NCI-H510A (cell line): ENCODE measurements at regions not wholly inside any gene's neighbourhood (a gene's known extent, or its start where the extent isn't known, plus 50 kb on each side); places are given as distances from the start of the nearest gene placed in this dataset.
A peak's percentile ranks its signal among the peaks of the same experiment; 100 is the strongest.

Experiments
- DNase-seq: peaks from one replicate; lab custom pipeline; 2025; lab: John Stamatoyannopoulos, UW

DNA sequence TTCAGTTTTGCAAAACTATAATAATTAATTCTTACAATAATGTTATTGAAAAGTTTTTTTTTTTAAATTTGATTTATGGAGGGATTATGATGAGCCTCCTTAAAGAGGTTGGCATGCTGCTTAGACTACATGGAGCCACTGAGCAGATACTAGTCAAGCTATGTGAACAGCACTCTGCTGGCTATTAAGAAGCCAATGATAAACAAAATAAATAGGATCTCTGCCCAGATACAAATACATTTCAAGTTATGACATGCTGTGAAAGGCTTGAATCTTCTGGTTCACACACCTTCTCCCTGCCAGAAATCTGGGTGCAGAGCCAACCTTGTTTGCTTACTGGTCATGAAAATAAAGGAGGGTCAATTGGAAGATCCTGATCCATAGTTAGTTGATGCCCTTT lies 107.4 kb upstream of the NAV3 start:
- no peak for DNase-seq

DNA sequence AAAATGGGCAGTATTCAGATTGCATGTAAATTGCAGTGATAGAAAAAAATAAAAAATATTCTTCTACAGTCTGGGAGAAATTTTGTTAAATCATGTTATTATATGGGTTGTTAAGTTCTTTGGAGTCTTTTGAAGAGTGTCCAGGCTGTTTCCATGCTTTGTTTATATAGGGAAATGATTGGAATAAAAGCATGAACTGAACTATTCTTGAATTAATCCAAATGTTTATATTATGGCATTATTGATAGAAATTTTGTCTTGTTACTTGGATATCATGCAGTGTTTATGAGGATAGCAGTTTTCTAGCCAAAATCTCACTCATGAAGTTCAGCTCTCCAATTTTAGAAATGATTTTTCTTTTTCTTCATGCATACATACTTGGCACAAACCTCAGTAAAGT lies 108.2 kb upstream of the NAV3 start:
- DNase-seq, result no peak

DNA sequence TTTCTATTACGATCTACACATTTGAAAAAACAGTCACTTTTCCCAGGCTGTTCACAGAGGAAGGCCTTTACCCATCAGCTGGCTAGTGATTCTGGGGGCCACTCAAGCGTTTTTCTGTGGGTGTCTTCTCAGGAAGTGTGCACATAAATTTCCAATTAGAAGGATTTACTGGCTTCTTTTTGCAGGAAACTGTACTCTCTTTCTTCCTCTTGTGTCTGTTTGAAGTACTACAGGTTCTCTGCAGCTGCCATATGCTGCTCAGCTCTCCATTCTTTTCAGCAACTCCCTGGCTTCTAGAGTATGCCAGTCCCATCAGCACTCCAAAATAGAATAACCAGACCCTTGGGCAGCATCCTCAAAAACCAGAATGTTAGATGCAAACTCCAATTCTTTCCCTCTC lies 110.4 kb upstream of the NAV3 start:
- DNase-seq, result no peak

DNA sequence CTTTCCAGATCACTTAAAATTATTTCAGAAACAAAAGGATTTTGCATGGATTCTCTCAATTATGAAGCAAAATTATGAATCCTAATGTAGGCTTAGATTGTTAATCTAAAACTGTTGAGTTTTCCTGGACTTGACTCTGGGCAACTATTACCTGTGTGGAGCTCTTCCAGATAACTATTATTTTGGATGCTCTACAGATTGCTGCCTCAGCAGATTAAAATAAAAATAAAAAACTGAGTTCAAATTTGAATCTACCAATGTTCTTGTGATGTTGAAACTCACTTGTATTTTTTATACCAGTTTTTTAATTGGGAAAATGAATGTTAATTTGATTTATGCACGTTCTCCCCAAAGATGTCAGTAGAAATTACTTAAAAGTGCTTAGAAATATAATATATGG lies 120.5 kb upstream of the NAV3 start:
- DNase-seq, result no peak

DNA sequence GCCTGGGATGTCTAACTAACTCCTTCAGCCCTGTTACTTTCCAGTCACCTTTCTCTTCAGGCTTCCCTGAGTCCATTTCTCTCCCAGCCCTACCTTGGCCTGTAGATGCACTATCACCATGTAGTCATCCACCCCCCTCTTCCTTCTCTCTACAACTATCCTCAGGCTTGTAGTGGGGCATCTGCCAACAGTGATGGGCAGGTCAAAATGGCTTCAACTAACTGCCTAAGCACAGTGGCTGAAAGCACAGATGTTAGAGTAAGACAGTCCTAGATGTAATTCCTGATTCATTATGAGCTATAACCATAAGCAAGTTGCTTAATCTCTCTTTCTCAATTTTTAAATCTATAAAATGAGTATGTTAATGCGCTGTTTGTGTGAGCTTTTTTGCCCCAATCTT lies 133.6 kb upstream of the NAV3 start:
- DNase-seq, result no peak

DNA sequence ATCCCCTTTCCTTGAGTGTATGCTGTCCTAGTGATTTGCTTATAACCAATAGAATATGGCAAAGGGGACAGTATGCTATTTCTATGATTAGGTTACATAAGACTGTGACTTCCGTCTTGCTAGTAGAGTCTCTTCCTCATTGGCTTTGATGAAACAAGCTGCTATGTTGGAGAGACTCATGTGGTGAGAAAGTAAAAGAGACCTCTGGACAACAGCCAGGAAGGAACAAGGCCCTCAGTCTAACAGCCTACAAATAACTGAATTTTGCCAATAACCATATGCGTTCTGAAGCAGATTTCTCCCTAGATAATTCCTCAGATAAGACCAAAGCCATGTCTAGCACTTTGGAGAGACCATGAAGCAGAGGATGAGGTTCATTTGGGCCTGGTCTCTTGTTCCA lies 134.5 kb upstream of the NAV3 start:
- no peak for DNase-seq

DNA sequence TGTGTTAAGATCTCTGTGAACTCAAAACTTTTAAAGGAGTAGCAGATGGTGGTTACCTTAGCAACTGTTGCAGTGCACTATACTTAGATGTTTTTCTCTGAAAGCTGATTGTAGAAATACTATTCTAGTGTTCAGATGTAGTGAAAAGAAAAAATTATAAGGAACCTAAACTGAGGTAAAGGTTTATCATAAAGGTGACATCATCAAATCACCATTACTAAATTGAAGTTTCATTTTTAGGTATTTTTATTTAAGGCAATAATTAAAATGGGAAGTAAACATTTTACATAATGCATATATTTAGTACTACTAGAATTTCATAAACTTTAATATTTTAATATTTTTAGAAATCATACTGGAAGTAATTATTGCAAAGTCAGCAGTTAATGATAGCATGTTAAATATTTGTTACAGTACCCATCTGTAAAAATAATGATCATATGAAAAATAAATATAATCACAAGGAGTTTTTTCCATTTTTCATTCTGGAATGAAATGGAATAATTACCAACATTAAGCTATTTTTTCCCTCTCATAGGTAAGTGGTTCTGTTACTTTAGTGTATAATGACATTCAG lies 141.1 kb upstream of the NAV3 start:
- no peak for DNase-seq

DNA sequence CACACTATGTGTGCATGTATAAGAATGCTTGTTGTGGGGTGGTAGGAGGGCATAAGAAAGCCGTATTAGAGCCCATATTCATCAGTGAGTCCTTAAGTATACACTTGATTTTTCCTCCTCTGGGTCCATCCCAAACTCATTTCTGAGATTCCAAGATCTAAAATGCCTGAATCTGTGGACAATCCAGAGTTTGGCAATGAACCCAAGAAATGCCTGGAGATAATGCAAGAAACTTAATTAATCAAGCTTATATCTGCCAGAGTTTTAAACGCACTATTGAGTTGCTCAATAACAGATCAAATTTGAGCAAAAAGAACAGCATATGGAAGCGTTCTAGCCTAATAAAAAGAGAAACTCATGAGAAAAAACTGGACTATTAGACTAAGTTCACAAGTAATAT lies 143.4 kb upstream of the NAV3 start:
- no peak for DNase-seq

DNA sequence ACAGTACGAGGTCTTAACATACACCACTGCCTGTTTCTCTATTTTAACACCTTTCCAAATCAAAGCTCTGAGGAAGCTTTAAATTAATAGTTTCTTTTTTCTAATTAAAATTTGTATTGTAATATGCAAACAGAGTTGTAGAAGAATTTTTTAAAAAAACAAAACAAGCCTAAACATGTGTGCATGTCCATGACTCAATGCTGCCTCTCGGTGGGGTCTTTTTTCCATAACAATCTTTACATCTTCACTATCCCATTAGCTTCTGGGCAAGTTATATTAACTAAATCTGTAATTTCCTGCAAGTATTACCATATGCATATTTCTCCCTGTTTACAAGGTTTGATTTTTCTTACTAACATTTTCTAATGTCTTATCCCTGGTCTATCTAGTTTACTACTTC lies 143.9 kb upstream of the NAV3 start:
- DNase-seq, result no peak

DNA sequence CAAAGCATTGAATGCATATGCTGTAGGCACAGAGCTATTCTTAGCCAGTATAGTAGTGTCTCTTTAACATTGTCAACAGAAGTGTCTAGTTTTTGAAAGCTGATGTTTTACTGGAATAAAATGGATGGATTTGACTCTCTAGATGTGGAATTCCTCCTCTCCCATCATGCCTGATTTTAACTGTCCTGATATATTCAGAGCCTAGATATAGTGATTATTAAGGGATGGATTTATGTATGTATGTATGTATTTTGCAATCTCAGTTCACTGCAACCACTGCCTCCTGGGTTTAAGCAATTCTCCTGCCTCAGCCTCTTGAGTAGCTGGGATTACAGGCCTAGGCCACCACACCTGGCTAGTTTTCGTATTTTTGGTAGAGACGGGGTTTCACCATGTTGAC lies 144.8 kb upstream of the NAV3 start:
- DNase-seq, result no peak

DNA sequence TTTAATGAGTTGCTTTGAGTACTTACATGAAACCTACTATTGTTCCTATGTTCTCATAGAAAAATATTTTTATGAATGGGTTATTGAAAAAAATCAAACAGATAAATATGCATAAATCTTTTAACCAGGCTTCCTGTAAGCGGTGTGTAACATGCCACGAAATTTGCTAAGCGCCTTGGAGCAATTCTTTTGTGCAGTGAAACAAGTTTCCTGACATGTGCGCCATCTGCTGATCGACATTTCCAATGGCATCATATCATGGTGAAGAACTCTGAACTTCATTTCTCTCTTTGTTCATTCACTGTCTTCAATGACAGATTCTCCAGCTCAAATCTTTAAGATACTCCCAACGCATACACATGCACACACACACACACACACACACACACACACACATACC lies 145.6 kb upstream of the NAV3 start:
- DNase-seq, result peak; percentile 37

DNA sequence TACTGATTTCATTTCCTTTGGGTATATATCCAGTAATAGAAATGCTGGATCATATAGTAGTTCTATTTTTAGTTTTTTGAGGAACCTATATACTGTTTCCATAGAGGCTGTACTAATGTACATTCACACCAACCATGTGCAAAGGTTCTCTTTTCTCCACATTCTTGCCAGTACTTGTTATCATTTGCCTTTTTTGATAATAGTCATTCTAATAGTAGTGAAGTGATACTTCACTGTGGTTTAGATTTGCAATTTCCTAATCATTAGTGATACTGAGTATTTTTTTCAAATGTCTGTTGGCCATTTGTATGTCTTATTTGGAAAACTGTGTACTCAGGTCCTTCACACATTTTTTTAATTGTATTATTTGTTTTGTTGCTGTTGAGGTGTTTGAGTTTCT lies 148.2 kb upstream of the NAV3 start:
- no peak for DNase-seq

DNA sequence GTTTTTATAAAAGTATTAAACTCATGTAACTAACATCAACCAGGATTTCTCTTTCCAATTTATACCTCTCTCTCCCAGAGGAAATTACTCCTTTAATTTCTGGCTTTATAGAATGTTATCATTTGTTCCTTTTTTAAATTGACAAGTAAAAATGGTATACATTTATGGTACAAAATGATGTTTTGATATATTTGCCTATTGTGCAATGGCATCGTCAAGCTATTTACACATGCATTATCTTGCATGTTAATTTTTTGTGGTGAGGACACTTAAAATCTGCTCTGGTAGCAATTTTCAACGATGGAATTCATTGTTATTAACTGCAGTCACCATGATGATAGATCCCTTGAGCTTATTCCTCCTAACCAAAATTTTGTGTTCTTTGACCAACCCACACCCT lies 149.0 kb upstream of the NAV3 start:
- no peak for DNase-seq

DNA sequence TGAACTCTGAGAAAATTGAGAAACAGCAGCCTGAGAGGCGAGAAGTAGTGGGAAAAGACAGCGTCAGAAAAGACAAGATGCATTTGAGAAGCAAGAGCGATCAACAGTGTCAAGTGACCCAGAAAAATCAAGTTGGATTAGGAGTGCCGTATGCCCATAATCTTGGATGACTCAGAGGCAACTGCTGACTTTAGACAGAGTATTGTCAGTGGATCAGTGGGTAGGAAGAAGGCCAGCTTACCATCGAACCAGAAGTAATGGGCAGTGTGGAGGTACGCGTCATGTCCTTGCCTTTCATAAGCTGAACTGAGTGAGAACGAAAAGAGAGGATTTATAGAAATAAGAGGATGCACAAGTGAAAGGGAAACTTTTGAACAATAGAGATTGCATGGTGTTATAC lies 151.0 kb upstream of the NAV3 start:
- no peak for DNase-seq

DNA sequence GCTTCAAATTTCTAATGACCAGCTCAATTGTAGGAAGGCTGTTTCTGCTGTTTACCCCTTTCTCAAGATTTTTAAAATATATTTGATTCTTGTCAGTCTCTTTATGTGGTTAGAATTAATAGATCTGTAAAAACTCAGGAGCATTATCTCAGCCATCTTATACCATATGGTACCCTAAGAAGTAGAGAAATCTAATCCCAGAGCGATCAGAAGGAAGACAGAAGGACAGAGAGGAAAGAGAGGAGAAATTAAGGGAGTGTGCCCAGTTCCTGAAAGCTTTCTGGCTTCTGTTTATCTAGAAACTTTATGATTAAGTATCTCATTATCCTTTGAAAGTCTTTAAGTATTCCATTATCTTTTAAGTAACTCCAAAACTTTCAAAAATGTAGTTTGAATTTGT lies 152.1 kb upstream of the NAV3 start:
- no peak for DNase-seq

DNA sequence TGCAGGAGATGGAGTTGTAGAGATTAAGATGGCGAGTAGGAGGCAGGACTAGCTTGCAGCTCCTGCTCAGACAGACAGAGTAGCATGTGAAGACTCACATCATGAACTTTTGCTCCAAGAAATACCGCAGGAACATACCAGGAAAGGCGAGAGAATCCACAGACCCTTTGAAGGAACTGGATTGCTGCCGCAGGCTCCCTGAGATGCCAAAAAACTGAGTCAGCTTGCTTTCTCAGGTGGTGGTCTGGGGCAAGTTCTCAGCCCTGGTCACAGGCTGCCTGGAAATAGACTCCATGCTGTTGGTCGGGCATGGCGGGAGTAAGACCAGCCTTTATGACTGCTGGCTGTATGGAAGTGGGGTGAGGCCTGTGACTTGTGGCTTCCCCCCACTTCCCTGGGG lies 163.6 kb upstream of the NAV3 start:
- DNase-seq, result no peak

DNA sequence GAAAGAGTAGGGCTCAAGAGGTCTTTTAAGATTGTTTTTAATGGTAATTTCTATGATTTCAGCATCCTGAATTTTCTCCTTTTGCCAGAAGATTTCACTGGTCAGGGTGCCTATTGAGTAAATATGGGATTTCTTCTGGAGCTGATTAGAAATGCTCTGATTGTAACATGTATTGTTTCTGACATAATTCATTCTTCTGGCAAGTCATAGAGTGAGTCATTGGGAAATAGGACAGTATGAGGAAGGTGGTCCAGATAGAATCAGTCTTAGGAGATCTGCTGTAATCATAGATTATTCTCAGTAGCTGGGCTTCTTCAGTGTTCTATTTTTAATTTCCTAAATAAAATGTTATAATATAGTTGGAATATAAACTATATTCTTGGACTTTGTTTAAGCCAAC lies 182.0 kb upstream of the NAV3 start:
- DNase-seq, result no peak

DNA sequence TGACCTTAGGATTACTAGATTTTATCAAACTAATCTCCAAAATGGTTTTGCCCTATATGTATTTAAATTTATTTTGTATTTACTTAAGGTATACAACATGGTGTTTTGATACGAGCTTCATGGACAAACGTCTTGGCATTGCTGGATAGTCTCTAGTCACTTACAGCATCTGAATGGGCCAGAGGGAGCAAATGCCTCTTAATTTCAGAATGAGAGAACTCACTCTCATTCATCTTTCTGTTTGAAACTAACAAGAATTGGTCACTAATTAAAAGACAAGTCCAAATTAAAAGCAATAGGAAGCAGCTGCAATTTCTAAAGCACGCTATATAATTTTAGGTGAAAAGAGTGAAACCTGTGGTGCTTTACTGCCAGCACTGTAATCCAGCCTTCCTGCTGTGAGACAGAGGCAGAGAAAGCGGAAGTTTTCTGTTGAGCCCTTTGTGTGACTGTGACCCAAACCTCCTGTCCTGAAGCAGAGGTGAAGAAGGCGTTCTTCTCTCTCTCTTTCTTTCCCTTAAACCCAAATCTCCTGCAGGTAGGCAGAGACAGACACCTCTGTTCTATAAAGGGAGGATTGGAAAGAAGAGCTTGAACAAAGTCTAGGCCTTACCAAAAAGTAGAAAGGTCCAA lies 184.6 kb upstream of the NAV3 start:
- DNase-seq, result no peak

DNA sequence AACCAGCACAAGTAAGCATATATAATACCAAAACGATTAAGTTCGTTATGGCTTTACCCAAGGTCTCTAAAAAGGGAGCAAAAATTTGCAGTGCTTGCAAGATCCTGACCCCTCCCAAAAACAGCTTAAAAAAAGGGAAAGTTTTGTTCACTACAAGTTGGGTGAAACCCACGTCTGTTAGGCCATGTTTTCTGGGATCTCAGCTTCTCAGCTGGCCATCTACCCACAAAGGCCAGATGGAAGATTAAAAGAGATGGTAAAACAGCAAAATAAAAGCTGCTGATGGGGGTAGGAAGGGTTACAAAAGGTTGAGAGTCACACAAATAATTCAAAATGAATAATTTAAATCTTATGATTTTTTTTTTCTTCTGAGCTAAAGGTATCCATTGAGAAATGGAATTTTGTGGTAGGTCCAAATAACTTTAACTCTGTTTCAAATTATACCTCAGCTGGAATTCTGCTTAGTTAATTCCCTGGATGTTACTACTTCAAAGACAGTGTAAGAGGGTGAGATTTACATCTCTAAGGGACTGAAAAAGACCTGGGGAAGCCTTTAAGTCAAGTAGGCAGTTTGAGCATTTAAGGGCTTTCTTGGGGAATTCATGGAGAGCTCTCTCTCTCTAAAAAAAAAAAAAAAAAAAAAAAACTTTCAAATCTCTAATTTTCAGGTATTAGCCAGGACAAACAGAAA lies 185.6 kb upstream of the NAV3 start:
- no peak for DNase-seq

DNA sequence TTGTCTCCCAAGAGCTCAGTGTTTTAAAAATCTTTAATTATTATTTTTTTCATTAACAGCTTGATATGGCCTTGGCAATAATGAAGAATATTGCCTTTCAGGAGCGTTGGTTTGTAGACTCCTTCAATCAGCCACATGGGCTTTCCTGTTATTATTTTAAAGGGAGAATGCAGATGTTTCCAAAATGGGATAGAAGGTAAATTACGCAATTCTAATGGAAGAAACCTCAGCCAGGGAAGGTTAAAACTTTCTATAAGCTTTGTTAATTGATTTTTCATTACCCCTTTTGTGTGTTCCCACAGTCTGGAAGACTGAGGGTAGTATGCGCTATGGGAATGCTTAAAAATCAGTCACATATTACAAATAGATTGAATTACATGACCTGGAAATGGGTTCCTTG lies 188.4 kb upstream of the NAV3 start:
- no peak for DNase-seq

DNA sequence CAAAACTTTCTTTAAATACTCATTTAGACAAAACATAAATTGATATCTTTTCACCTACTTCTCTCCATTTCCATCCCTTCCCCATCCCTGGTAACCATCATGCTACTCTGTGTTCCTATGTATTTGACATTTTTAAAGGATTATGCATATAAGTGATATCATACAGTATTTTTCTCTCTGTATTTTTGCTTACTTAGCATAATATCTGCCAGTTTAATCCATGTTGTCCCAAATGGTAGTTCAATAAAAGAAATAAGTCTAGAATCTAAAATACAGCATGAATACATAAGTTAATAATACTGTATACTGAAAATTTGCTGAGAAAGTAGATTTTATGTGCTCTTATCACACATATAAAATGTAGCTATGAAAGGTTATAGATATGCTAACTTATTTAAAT lies 190.3 kb upstream of the NAV3 start:
- DNase-seq, result no peak

DNA sequence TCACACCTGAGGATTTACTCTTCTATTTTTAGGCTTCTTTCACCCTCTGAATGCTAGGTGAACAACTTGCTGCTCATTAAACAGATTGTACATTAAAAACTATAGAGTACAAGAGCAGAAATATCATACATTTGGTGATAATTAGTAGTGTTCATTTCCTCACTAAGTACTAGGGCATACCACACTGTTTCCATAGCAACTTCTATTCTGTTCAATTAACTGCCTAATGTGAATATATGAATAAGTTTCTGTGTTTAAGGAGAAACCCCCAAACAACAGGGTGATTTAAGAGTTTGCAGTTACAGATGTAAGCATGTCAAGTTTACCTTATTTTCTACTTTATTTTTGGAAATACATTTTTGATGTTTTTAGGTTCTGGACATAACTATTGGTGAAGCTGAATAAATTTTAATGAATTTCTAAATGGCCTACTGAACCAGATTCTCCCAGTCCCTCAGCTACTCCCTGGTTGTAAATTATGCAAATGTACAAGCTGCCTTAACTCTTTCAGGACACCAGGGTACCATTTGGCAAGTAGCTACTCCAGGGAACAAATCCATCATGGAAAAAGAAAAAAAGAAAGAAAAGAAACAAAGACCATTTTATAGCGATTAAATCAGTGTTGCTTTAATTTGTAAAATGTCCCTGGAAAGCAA lies 199.8 kb upstream of the NAV3 start:
- DNase-seq, result no peak

DNA sequence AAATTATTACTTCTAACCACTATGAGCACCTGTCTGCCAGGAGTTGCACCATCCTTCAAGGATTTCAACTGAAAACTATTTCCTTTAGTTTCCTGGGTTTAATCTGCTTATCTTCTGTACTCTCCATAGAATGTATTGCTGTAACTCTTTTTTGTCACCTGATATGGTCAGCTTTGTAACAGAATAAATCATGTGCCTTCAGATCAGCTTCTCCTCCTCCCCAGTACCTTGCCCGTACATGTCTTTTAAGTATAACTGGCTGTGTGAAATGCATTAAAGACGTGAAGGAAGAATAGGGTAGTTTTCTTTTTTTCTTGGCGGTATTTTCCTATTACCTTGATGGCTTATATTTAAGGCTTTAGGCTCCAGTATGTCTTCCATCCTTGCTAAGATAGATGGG lies 200.3 kb upstream of the NAV3 start:
- DNase-seq, result no peak

DNA sequence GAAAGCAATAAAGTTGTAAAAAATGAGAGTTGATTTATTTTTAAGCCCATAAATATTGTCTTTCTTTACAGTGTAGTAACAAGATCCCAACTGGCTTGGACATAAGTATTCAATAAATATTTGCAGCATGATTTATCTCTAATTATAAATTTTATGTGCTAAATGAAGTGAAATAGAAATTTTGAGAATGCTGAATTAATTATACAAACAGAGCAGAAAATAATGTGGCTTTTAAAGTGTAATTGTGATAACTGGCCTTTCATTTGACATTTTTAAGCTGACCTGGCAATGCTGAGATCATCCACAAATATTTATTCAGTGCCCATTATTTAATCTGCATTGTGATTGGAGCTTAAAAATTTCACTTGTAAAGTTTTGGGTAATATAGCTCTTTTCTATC lies 201.6 kb upstream of the NAV3 start:
- no peak for DNase-seq
